ENCODE measurements at regions not wholly inside any gene's neighbourhood (a gene's known extent, or its start where the extent isn't known, plus 50 kb on each side); places are given as distances from the start of the nearest gene placed in this dataset.

- no peak for TF ChIP-seq ZFX (IDR thresholded peaks at IDR 0.05)
- TF ChIP-seq CTCF (conservative IDR thresholded peaks at IDR 0.05): no peak
- H3K27ac ChIP-seq: no peak overlapping the region
These were observed 482.0 kb downstream of the RASEF start for GRCh38 chr9:82580921-82581320.

- peak overlapping the region; percentile 77 for H3K27ac ChIP-seq
These were observed 481.4 kb downstream of the RASEF start for GRCh38 chr9:82581516-82581915.

GRCh38 chr9:82581935-82582334 lies 481.0 kb downstream of the RASEF start:
- no peak for TF ChIP-seq ZFX (IDR thresholded peaks at IDR 0.05)
- TF ChIP-seq CTCF (conservative IDR thresholded peaks at IDR 0.05): no peak
- H3K27ac ChIP-seq: peak overlapping the region; percentile 77

More at GRCh38 chr9:82581516-82581915, 481.4 kb downstream of the RASEF start:
- 0 out of 2 replicates have a peak, but pooled peaks have one; percentile 2 for TF ChIP-seq CTCF (conservative IDR thresholded peaks at IDR 0.05)
- TF ChIP-seq ZFX (IDR thresholded peaks at IDR 0.05): no peak

GRCh38 chr9:82582693-82583092 lies 480.2 kb downstream of the RASEF start:
- peak overlapping the region; percentile 77; the same call in 1 of the 2 replicates for H3K27ac ChIP-seq
- TF ChIP-seq CTCF (conservative IDR thresholded peaks at IDR 0.05) (no peak), ZFX (IDR thresholded peaks at IDR 0.05) (no peak)

- TF ChIP-seq CTCF (conservative IDR thresholded peaks at IDR 0.05) (no peak), ZFX (IDR thresholded peaks at IDR 0.05) (no peak)
- H3K27ac ChIP-seq: no peak overlapping the region
These were observed 479.4 kb downstream of the RASEF start for GRCh38 chr9:82583524-82583923.

GRCh38 chr9:82584349-82584863 lies 478.5 kb downstream of the RASEF start:
- H3K27ac ChIP-seq: no peak overlapping the region
- TF ChIP-seq CTCF (conservative IDR thresholded peaks at IDR 0.05): no peak

GRCh38 chr9:82586918-82587356 lies 476.0 kb downstream of the RASEF start:
- no peak for TF ChIP-seq ZFX (IDR thresholded peaks at IDR 0.05)
- no peak overlapping the region for H3K27ac ChIP-seq
